GM18507 (cell line): ENCODE measurements at regions not wholly inside any gene's neighbourhood (a gene's known extent, or its start where the extent isn't known, plus 50 kb on each side); places are given as distances from the start of the nearest gene placed in this dataset.

ENCODE experiments used
- DNase-seq: peaks from one replicate; pipeline ENCODE4 v3.0.0; 2011; ENCODE audit warnings: low read depth; ENCODE audit not compliant: insufficient read length; ENCODE audit errors: extremely low spot score
- FAIRE-seq: peaks from 2 replicates; lab custom pipeline; 2011; peaks lifted over from hg19 to GRCh38; lab: Jason Lieb, UNC

DNA sequence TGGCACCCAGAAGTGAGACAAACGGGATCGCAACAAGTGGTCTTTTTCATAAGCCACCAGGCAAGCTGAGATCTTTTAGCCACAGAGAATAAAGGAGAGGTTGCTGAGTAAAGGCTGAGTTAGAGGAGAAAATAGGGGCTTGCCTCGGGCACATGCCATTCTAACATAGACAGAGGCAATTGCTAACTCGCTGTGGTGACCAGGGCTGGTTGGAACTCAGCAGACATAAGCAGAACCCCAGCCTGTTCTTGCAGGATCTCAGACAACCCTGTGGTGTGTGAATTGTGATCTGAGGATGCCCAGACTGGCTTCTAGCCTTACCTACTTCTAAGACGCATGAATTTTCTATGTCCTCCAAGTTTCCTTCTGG is 300.2 kb downstream of the CDCA7 start:
- FAIRE-seq = no peak
- no peak for DNase-seq

DNA sequence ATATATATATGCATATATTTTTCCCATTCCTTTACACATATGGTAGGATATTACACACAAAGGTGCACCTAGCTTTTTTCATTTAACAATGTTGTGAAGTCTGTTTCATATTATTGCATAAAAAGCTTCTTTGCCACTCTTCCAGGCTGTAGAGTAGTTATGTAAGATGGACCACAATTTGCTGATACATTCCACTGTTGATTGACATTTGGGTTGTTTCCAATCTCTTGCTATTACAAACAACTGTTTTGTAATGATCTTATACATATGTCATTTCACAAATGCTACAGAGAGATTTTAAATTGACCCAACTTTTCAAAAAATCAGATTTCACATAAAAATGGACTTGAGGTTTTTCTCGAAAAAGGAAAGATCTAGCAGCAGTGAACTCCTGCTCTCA is 301.4 kb downstream of the CDCA7 start:
- DNase-seq = no peak
- FAIRE-seq = no peak

DNA sequence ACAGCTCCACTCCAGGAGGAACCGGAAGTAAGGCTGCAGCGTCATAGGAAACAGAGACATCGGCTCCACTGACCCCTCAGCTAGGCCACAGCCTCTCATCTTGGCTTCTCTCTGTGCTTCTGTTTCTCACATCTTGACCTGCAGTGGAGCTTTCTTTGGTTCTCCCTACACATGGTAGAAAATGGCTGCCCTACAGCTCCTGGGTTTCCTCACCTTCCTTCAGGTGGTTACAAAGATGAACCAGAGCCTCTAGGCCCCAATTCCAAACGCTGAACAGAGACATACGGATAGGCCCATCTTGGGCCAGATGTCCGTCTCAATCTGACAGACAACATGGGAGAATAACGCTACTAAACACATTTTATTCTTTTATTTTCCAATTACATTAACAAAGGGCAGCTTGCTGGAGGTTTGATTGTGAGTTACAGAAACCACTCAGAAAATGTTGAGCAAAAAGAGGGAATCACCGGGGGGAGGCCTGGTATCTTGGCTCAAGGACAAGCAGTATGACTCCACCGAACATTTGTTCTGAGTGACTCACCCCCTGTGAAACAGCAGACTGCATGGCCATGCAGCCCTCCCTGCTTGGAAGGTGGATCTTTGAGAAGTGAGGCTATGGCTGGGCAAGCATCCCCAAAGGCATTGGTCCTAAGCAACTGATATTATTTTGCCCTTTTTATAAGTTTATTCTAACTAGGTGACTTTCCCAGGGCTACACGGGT is 303.5 kb downstream of the CDCA7 start:
- DNase-seq (no peak), FAIRE-seq (no peak)

DNA sequence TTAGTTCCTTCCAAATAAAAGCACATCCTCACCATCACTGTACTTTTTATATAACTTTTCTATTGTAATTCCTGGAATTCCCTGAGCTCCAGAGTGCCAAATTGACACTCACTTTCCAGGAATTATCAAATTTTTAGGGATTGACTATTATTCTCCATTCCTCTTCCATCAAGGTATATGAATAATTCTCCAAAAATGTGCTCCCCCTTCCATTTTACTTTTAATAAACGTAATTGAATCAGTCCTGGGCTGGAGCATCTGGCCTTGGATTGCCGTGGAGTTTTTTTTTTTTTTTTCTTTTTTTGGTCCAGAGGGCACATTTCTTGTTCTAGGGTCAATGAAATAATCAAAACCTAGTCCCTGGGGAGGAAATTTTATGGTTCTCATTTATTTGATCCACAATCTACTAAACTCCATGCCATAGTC is 304.3 kb downstream of the CDCA7 start:
- DNase-seq = no peak
- no peak for FAIRE-seq

DNA sequence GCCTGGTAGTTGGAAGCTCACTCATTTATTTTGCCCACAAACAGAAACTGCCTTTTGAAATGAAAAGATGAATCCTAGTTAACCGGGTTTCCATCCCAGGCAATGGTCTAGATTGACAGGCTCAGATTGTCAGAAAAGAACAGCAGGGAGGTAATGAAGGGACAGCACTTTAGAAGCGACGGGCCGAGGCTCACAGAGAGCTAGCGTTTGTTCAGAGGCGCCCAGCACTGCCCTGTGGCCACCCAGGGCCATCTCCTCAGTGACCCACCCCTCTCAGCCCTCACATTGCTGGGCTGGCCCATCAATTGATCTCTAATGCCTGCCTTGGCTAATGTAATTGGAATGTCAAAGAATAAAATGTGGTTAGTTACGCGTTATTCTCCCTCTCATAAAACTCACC is 304.8 kb downstream of the CDCA7 start:
- no peak for DNase-seq
- FAIRE-seq = no peak

DNA sequence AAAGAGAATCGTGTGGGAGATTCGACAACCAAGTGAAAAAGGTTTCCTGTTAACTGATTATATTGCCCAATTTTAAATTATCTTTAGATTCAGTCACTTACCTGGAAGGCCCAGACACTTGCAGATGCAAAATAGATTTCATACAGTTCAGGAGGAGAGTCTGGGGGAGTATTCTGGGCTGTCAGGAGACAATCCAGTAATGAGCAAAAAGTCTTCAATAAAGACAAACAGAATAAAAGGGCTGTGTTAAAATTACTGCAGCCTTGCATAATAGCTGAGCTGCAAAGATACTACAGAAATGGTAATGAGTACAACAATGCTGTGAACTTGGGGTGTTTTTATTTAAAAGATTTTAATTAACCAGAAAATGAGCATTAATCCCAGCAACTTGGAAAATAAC is 303.6 kb downstream of the SP3 start:
- DNase-seq = no peak
- no peak for FAIRE-seq

DNA sequence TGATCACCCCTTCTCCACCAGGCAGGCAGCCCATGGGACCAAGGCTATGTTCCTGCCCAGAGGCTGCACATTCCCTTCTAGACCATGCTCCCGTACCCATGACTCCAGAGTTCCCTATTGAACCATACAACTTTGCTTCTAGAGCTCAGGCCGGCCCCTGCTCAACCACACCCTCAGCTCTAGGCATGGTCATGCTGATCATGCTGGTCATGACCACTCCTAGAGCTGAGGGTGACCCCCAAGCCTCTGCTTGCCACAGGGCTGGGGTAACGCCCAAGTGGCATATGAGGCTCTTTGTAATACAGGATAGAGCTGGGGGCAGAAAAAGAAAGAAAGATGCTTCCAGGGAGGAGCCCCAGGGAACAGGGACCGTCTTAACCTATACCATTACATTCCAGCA is 301.8 kb downstream of the SP3 start:
- no peak for DNase-seq
- no peak for FAIRE-seq

DNA sequence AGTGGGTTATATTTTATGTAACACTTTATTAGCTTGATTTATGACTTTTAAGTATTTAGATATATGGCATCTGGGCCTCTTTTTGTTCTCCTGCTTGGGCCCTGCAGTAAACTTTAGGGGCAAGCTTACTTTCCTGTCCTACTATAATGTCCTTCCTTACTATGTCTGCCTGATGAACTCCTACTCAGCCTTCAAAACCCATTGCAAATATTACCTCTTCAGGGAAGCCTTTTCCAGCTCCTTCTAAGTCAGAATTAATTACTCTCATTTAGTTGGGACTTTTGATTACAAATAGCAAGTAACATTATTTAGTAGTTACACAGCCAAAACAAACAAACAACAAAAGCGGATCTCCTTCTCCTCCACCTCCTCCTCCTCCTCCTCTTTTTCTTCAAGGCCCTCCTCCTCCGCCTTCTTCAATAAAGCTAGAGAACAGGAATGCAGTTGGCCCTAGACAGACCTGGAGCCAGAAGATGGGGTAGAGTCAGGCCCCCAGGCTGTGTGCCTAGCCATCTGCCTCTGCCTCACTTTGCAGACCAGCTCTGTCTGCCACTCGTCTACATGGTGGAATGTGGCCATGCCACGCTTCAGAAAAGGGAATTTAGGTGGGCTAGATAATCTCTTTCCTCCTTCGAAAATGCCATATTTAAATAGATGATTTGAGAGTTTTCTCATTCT is 301.2 kb downstream of the SP3 start:
- DNase-seq = no peak
- no peak for FAIRE-seq

DNA sequence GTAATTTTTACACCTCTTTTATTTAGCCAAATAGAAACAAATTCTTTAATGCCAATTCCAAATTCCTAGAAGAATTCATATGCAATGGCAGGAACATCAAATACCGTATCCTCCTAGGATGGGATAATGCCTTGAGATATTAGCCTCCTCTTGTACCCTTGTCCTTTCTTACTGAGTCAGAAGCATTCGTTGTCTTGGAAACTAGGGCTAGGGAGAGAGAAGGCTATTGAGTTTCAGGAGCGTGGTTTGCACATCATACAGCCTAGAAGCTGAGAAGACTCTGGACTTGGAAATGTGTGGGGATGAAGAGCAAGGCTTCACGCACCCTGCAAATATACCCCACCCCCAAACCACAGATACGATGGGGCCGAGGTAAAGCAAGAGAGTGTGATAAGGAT is 300.7 kb downstream of the SP3 start:
- FAIRE-seq = no peak

DNA sequence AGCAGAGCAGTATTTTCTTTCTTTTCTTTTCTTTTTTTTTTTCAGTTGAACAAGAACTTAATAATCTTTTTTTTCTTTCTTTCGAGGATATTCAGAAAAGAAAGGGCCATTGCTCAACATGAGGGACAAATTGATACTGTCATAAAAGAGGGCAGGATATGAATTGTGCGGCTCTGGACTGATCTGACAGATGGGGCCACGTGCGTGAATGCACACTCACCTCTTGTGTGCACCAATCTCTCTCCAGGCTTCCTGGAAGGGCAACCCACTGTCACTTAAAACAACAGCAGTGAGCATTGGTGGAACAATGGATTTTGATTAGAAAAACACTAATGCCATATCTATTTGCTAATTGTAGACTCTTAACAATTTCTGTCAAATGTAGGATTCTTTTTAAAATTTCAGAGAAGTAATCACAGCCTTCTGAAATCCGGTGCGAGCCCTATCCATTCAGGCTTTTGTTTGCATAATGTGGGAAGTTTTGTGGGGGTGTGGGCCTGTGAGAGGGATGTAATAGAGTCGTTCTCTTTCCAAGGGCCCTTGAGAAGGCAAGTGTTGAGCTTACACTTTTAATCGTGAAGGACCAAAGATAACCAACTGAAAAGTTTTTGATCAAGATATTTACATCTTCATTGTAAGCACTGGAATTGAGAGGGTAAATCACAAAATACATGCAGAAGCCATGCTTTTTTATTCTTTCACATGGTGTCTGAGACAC is 298.8 kb downstream of the SP3 start:
- DNase-seq (no peak), FAIRE-seq (no peak)

More for the DNA sequence above, 300.7 kb downstream of the SP3 start:
- DNase-seq = no peak

DNA sequence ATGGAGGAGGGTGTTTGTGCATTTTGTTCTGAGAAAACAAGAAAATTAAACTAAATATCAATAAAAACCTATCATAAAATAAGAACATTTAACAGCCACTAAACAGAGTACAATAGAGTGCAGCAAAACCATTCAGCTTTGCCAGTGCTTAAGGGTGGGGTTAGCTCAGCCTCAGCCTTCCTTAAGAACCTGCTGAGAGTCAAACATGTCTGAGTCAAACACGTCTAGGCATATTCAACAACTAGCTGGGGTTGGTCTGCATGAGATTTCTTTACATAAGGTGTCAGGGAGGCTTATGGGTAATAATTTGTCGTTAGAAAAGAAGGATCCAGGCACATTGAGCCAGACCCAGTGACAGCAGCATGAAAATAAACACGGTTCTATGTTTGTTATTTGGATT is 298.2 kb downstream of the SP3 start:
- no peak for FAIRE-seq
- DNase-seq = no peak

DNA sequence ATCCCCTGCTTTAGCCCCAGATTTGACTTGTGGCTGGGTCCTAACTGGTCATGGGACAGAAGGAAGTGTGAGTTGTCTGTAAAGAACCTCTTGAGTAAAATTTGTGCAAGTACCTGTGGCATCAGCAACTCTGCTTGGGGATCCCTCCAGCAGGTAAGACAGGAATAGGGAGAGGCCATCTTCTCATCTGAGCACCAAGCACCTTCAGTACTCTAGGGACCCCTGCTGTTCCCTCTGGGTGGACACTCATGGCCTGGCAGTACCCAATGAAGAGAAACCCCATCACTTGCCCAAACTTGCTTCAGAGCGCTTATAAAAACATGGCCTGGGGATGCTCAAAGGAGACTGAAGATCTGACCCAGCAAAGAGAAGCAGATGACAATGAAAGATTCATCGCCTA is 297.8 kb downstream of the SP3 start:
- DNase-seq (no peak), FAIRE-seq (no peak)

DNA sequence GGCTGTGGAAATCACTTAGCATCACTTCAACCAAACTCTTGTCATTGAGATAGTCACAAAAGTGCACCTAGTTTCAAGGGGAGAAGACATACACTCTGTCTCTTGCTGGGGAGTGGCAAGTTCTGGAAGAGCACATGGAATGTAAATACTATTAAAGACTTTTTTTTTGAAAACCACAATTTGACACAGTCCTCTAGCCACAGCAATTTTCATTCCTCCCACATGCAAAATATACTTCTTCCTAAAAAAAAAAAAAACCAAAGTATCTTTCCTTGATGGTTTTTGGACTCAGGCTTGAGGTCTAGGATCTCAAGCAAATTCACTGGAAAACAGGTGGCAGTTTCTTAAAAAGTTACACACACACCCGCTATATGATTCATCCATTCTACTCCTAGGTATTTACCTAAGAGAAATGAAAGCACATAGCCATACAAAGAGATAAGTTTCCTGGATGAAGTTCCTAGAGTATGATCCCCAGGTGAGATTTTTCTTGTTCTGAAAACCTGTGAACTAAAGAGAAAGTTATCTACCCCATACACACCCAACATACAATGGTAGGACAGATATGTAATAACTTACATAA is 295.8 kb downstream of the SP3 start:
- DNase-seq (no peak), FAIRE-seq (no peak)

DNA sequence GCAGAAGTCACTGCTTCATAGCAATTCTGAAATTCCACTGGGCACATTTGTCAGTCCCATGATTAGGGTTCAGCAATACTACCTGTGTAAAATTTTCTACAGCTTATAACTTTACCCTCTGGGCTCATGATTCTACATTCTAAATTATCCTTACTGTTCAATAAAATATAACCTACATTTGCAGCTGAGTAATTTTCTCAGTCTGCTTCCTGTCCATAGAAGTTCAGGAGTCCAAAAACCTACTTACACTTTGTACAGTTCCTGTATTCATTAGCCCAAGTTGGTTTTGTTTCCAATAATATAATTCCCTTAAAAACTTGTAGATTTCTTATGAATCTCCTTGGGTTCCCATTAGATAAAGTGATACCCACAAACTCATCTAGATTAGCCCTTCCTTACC is 295.3 kb downstream of the SP3 start:
- DNase-seq = no peak
- no peak for FAIRE-seq

DNA sequence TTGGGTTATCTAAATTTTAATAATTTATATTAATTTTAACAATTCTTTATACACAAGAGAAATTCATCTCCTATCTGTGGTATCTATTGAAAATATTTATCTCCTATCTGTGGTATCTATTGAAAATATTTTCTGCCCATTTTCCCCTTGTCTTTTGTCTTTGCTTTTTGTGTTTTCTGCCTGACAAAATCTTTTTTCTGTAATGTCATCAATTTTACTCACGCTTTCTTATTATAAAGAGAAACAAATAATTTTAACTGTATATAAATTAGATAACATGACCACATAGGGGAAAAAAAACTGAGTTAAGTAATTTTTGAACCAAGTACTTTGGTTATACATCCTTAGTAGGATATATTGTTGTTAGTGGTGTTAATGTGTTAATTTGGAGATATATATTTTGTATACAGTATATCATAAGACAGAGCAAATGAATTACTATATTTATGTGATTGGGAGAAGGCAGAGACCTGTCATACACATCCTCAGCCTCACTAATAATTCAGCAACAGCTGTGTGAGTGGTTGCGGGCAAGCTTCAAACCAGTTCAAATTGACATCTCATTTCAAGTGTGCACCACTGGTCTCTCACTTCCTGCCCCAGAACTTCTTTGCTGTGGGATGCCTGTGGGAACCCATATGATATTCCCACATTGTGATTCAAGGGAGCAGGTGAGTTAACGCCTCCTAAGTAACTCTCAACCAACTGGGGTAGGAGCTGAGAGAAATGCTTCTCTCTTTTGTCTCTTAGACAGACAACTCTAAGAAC is 292.4 kb downstream of the SP3 start:
- DNase-seq = no peak
- no peak for FAIRE-seq

DNA sequence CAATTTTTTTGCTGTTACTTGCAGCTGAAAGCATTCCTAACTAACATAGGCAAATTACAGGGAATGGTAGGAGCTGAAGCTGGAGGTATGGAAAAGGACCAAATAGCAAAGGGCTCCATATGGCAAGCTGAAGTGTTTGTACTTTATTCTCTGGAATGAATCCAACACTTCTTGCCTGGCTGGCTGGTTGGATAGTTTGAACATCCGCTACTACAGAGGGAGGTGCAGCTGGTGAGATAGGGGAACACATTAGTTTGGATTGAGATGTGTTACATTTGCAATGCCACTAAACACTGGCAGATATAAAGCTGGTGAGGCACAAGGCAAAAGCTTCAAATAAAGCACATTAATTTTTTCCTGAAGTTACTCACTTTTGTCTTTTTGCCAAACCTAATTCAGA is 291.5 kb downstream of the SP3 start:
- FAIRE-seq (no peak), DNase-seq (no peak)

DNA sequence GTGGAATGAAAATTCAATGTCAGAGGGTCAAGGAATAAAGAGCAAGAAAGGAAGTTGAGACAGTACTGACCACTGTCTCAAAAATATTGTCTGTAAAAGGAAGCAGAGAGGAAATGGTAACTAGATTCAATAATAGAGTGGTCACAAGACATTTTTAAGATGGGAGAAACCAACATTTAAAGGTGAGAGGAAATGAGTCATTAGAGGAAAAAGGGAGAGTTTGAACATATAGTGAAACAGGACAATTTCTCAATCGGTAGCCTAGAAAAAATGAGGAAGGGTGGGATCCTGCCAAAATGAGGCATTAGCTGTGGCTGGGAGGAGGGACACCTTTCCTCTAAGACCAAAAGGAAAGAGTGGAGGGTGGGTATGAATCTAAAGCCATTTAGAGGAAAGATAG is 288.5 kb downstream of the SP3 start:
- no peak for DNase-seq

DNA sequence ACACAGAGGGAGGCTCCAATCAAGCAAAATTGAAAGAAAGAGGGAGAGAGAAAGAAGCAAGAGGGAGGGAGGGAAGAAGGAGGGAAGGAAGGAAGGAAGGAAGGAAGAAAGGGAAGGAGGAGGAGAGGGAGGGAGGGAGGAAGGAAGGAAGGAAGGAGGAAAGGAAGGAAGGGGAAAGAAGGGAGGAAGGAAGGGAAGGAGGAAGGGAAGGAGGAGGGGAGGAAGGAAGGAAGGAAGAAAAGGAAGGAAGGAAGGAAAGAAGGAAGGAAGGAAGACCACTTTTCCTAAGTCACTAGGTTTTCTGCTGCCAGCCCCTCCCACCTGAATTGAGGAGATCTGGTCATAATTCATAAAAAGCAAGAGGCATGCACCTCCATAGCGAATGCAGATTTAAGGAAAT is 287.0 kb downstream of the SP3 start:
- FAIRE-seq = no peak
- DNase-seq = no peak

More for the DNA sequence above, 288.5 kb downstream of the SP3 start:
- no peak for FAIRE-seq

DNA sequence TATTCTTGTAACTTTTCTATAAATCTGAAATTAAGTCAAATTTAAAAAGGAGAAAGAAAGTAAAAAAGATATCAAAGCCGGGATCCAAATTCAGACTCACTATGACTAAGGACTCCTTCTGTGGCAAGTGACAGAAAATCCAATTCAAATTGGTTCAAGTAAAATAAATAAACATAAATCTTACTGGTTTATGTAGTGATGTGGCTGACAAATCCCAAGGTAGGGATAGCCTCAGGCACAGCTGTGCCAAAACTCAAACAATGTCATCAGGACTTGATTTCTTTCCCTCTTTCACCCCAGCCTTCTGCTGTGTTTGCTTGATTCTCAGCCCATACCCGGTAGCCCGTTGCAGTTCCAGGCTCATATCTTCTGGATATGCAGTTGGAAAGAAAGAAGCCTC is 284.6 kb downstream of the SP3 start:
- DNase-seq (no peak), FAIRE-seq (no peak)
